ENCODE measurements at regions not wholly inside any gene's neighbourhood (a gene's known extent, or its start where the extent isn't known, plus 50 kb on each side); places are given as distances from the start of the nearest gene placed in this dataset.
"Not testable (repeated sequence)": the region's sequence is repeated elsewhere in the genome, so short reads cannot be mapped to it uniquely, and the experiment has no call there.

DNA sequence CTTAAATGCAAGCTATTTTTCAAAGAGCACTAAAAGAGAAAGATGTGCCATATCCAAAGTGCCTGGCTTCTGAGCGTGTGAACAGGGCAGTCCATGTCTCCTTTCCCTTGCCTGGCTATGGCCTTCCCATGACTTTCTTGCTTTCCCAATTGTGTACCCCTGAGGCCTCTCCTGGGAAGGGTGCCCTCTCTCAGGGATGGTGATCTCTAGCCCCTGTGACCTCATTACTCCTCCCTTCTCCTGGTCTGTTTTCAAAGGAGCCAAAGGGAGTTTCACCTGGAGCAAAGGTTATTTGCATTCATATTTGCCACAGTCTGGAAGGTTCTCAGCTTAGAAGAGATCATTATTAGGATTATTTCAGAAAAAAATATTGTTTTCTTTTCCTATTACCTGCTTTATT lies 429.4 kb upstream of the TMTC1 start:
- intact Hi-C loops (cut with micrococcal nuclease): no loop called here

DNA sequence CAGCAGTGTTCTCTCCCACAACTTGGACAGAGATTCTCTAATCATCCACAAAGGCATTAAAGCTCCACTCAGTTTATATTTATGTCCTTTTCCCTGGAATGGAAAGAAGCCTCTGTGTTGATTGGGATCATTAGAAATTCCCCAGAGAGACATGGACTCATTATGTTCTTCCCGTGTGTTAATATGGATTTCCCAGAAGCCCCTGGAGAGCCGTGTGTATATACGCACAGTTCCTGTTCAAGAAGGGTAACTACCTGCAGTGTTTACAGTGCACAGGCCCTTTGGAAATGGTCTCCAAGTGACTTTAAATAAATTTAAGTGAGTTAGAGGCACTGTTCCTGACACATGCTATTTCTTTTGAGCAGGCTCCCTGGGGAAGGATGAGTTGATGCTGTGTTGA lies 428.0 kb upstream of the TMTC1 start:
- intact Hi-C loops (cut with micrococcal nuclease): no loop called here

DNA sequence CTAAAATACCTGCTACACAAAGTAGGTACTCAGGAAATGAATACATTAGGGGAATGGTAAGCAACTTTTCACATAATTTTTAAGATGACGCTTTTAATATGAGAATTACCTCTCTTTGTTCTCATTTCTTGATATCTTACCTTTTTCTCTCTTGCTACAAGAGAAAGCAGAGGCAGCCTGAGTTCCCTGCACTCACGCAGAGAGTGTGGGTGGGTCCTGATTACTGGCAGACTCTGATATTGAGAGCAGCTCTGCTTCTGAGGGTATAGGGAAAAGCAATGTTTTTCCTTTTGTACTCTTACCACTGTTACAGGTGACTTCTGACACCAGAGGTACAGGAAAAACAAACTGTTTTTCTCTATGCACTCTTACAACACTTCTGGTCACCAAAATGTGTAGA lies 420.2 kb upstream of the TMTC1 start:
- intact Hi-C loops (cut with micrococcal nuclease): no loop called here

DNA sequence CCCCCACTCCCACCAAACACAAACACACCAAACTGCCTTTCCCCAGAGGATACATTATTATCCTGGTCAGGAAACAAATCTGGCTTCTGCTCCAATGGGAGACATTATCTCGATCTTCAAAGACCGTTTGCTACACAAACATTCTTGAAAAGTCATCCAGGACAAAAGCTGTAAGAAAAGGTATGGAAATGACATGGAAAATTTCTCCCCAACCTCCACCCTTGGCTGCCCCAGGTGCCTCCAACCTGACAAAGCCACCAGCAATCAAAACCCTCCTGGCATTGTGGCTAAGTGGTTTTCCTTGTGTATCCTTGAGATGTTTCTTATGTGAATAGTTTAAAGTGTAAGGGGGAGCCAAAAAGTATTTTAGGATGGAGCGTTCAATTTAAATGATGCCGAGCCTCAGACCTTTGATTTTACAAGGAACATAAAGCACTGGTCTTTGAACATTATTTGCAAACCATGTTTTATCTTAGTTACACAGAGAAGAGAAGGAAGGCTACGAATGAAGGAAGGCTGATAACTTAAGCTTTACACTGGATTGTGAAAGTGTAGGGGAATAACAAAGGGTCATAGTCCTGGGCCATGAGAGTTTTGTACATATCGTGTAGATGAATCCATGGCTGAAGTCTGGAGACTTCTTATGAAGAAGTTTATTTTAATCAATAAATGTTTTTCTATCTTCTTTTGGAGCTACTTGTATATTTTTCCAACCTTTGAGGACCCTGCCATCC lies 418.9 kb upstream of the TMTC1 start:
- intact Hi-C loops (cut with micrococcal nuclease): no loop called here

DNA sequence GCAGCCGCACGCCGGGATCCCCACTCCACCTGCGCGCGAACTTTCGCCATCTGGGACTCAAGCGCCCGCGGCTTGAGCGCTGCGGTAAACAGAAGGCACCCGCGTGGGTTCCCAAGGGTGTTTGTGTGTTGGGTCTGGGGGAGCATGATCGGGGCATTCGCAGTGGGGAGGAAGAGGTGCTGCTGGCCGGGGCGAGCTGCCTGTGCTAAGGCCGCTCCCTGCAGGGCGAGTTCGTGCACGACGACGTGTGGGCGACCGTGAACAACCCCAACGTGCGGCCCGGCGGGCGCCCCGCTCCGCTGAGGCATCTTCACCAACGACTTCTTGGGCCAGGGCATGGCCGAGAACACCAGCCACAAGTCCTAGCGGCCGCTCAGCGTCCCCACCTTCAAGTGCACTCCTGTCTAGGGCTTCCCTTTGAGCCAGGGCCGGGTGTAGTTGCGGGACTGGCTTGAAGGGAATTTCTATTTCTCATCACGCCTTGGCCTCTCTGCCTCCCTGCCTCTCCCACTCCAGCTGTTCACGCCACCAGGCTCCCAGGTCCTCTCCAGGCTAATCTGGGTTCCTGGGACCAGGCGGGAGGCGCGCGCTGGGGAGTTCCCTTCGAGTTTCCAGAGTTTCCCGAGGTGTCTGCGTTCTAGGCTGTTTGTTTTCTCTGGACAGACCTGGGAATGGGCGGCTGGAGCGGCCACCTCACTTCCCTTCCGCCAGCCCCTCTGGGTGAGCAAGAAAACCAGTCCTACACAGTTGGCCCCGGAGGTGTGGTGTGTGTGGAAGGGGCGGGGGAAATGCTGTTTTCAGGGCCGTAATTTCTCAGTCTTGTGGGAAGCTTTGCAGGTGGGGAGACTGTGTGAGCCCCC lies 417.8 kb upstream of the TMTC1 start:
- intact Hi-C loops (cut with micrococcal nuclease): no loop called here

DNA sequence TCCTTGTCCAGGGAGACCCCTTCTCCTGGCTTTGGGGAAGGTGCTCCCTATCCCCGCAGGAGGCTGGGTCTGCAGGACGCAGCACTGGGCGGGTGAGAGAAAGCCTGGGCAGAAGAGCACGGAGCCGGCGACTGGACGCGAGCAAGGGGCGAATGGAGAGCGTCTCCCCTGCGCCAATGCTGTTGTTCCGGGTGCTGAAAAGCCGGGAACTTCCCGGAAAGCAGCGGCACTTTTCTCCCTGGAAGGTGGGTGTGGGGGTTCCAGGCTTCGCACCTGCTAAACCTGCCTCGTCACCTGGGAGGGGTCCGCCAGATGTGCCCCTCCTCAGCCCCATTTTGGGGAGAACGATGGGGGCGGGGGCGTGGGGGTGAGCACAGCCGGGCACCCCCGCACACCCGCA lies 417.1 kb upstream of the TMTC1 start:
- intact Hi-C loops (cut with micrococcal nuclease): no loop called here

DNA sequence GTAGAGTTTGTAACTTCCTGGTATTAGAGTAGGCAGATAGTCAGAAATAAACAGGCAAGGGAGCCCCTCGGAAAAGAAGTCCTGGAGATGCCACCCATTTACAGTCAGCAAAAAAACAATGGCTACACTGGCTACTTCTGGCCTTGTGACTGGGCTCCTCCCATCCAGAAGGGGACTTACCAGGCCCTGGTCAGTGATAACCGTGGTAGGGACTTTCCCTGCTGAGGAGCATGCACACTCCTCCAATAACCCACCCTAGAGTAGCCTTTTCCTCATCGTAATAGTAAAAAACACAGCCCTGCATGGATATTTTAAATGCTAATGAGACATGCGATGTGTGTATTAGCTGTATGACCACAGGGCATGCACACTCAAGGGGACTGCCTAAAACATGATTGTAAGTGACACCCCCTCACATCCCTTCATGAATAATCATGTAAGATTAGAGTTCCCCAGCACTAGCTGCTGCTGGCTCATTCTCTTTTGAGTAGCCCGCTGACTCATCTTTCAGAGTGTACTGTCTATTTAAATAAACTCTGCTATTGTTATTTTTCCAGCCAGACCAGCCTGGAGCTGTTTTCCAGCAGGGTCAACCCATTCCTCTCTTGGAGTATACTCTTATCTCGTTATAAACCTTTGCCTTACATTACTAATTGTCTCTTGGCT lies 413.8 kb upstream of the TMTC1 start:
- intact Hi-C loops (cut with micrococcal nuclease): no loop called here

DNA sequence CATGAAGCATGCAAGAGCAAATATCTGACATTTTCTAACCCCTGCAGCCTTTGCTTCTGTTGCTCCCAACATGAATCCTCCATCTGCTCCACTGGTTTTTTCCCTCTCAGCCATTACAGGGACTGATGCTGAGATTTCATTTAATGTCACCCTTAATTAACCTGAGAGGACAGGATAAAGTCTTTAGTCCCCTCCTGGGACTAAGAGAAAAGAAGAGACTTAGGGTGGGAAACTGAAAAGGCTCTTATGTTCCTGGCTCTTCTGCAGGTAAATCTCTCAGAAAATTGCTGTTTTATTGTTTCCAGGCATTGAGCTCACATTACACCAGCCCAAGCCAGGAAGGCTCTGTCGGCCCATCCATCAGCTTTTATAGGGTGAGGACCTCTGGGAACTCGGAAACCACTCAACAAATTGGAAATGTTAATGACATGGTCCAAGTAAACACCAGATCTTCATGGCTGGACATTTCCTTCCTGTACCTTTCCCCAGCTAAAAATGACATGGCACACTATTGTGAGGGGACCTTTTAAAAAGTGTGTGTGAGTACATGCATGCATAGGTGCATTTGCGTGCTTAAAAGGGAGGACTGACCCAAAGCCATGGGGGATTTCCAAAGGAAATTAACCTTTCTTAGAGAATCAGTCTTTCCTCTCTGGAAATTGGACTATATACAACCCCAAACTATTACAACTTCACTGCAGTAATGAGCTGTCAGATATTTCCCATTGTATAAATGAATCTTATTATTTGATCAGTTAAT lies 408.1 kb upstream of the TMTC1 start:
- intact Hi-C loops (cut with micrococcal nuclease): no loop called here

DNA sequence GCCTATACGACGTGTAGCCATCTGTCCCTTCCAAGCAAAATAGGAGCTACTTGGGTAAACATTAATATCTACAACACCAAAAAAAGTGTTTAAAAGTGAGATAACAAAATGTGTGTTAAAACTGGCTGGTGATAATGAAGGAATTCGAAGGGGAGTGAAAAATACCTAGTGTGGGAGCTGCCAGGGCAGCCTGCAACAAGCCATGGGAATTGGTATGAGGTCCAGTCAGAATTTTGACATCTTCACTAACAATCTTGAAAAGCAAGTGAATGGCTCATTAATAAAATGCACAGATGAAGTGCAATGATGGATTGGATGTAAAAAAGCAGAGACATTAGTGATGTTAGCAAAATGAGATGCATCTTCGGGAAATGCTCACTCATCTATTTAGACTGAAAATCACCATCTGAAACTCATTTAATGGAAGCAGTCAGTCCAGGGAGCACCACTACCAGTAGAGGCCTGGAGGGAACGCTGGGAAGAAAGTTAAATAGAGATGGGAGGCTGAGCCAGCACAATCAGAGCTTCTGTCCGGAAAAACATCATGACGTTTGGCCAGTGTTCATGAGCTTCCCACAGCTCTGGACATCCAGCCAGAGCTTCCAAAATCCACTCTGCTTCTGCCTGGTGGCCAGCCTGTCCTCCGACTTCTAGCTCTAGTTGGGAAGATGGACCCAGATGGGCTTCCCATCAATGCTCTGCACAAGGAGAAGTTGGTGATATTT lies 405.0 kb upstream of the TMTC1 start:
- intact Hi-C loops (cut with micrococcal nuclease): no loop called here

DNA sequence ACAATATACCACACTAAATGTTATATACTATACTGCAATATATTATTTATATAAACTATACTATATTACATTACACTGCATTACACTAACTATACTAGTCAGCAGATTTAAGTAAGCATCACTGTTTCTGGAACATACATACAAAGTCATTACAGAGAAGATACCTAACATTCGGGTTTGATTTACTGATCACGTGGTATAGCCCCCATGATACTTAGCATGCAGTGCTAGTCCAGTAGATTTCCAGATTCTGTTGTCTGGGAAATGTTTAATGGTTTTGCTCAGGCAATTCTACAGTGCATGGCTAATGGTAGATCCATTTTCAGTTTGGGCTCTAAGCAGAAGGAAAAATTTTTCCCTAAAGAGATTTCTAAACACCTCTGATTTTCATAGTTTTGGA lies 403.7 kb upstream of the TMTC1 start:
- intact Hi-C loops (cut with micrococcal nuclease): no loop called here

DNA sequence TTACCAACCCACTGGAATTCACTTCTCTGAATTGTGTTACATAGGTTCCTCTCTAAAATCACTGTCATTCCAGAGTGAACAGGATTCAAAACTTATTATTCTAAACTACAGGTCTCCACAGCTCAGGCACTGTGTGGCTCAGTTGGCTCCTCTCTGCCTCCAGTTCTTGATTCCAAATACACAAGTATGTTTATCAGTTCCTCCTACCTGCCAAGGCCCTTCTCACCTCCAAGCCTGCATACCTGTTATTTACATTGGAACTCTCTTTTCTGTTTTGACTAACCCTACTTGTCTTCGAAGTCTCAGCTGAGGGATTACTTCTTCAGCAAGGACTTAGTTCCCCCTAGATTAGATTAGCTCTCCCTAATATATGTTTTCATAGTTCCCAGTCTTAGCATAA lies 397.6 kb upstream of the TMTC1 start:
- intact Hi-C loops (cut with micrococcal nuclease): no loop called here

DNA sequence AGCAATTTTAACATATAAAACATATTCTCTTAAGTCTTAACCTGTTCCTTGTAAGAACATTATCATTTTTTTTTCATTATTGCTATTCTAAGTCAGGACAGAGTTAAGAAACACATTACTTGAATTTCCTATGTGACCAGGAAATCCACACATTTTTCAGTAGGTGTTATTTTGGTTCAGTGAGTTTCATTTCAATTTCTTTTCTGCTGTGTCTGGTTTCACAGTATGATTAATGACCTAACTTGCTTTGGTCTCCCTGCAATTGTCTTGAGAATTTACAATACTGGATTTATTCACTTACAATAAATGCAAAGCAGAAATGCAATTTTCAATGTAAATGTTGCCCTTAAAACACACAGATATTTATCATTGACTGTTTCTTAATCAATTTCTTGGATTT lies 396.9 kb upstream of the TMTC1 start:
- intact Hi-C loops (cut with micrococcal nuclease): no loop called here

DNA sequence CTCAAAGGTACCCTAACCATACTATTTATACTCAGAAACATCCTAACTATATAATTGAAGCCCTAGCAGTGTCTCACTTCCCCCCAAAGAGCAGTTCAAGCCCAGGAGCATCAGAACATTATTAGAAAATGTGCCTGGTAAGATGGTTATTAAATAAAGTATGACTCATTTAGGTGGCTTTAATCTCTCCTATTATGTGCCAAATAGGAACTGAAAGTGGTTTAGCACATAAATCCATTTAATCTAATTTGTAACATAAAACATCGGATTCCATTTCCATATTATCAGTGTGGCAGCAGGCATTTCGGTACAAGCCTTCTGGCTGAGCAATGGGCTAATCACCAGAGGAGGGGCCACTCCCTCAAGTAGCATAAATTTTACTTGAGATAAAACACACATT lies 395.2 kb upstream of the TMTC1 start:
- intact Hi-C loops (cut with micrococcal nuclease): no loop called here

DNA sequence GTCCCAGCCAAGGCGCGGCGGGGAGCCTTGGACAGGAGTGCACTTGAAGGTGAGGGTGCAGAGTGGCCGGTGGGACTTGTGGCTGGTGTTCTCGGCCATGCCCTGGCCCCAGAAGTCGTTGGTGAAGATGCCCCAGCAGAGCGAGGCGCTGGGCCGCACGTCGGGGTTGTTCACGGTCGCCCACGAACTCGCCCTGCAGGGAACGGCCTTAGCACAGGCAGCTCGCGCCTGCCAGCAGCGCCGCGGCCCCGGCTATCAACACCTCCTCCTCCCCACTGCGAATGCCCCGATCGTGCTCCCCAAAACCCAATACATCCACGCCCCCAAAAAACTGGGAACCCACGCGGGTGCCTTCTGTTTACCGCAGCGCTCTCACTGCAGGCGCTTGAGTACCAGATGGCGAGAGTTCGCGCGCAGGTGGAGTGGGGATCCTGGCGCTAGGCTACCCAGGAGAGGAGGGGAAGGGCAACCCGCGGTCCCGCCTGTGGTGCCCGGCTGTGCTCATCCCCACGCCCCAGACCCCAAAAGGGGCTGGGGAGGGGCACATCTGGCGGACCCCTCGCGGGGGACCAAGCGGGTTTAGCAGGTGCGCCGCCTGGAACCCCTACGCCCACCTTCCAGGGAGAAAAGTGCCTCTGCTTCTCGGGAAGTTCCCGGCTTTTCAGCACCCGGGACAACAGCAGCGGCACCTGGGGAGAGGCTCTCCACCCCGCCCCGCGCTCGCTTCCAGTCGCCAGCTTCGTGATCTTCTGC lies 386.3 kb upstream of the TMTC1 start:
- intact Hi-C loops (cut with micrococcal nuclease): no loop called here

DNA sequence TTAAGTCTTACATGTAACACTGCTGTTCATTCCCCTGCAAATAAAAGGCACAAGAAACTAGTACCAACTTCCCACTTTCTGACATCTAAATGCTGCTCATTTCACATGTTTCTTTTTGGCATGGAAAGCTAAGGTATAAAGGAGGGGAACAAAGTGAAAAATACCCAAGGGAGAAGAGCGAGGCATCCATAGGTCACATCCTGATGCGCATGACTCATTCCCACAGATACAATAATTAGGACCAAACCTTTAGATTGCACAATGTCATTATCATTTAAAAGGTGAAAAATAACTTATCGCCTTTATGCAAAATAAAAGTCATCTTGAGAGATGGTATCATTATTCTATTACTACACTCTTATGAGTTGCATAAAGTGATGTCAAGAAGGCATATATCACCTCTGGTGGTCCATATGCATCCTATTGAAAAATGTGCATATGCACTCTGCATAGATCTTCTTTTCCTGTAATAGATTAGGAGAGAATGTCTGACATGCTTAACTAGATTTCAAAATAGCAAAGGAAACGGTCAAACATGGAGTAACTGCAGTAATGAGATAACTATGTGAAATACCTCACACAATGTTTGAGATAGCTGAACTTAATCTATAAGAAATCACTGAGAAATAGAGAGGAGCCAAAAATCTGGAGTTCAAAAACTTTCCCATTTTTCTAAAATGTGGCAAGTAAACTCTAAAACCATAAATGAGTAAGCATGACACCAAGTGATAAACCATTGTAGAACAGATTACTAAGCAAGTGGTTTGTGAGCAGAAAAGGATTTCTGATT lies 382.5 kb upstream of the TMTC1 start:
- intact Hi-C loops (cut with micrococcal nuclease): no loop called here

DNA sequence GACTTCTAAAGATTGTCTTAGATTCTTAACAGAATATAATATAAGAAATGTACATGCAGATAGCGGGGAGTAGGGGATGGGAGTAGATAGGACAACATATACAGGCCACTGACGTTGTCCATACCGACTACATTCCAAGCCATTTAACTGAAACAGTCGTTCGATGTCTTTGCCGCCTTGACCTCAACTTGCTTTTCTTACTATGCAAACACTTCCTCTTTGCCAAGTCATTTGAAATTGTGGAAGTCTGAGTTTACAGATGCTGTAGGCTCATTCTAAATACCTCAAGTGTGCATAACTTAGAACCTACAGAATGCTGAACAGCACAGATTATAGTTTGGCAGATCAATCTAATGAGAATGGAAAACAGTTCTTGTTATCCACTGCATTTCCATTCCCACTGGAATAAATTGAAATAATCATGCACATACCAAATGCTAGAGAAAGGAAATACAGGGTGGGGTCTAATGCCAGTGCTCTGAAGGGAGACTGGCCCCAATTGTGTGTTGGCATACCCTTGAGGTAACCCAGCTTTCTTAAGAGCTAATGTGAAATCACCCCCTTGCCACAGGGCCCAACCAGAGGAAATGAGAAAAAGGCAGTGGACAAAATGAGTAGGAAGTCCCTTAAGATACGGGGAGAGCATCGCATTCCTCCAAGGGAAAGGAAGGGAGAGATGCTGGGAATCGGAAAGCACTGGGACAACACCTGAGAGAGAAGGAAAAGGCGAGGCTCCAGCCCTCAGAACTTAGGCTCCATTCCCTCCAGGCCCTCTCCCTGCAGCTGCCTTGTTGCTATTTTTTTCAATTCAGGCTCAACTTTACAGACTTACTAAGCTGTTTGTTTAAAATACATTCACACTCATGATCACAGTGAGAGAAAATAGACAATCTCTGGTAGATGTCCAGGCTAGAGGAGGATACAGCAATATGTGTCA lies 380.9 kb upstream of the TMTC1 start:
- intact Hi-C loops (cut with micrococcal nuclease): no loop called here

DNA sequence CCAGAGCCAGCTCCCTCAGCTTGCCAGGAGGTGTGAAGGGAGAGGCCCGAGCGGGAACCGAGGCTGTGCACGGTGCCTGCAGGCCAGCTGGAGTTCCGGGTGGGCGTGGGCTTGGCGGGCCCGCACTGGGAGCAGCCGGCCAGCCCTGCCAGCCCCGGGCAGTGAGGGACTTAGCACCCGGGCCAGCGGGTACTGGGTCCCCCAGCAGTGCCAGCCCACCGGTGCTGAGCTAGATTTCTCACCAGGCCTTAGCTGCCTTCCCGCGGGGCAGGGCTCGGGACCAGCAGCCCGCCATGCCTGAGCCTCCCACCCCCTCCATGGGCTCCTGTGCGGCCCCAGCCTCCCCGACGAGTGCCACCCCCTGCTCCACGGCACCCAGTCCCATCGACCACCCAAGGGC lies 373.1 kb upstream of the TMTC1 start:
- intact Hi-C loops (cut with micrococcal nuclease): not testable (repeated sequence)

DNA sequence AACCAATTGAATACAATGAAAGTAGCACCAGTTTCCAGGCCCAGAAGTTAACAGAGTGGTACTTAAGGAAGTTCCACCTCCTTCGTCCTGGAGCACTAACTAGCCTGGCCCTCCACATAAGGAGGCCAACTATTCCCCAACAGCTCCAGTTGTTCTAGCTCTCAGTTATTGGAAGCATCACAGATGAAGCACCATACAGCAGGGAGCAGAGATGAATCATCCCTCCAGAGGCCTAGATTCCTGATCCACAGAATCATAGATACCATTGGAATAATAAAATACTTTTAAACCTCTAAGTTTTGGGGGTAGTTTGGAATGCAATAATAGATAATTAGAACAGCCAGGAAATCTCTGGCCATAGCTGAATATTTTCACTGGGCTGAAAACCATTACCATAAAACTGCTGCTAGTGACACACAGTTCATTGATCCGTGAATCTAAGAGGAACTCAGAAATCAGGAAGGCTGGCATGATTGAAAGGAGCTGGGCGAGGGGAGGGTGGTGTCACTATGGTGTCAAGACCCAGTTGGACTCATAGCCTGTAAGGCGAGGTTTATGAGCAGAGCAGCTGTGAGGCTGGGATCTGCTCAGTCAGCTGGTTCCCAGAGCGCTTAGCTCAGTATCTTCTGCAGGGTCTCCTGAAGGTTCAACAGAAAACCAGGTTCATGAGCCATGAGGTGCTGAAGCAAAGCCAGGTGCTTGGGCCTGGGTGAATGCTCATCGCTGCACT lies 371.4 kb upstream of the TMTC1 start:
- intact Hi-C loops (cut with micrococcal nuclease): no loop called here
